A673 (cell line): ENCODE measurements at regions not wholly inside any gene's neighbourhood (a gene's known extent, or its start where the extent isn't known, plus 50 kb on each side); places are given as distances from the start of the nearest gene placed in this dataset.
"Not testable (repeated sequence)": the region's sequence is repeated elsewhere in the genome, so short reads cannot be mapped to it uniquely, and the experiment has no call there.

Experiments
- CTCF ChIP-seq: fragments of 300-800, 200-600 bp; sonication (generic); conservative IDR thresholded peaks from 2 replicates; pipeline ENCODE4 v1.5.1; 2017; ENCODE audit warnings: low read depth, mild to moderate bottlenecking, antibody characterized with exemption, low read length, moderate library complexity, mixed read lengths
- EZH2 ChIP-seq: fragments of 200-600 bp; sonication (generic); IDR thresholded peaks from 2 replicates; pipeline ENCODE4 v1.6.1; 2017; ENCODE audit warnings: borderline replicate concordance, low read depth, mild to moderate bottlenecking, mixed read lengths, antibody characterized with exemption, low read length; ENCODE audit not compliant: poor library complexity, severe bottlenecking

GRCh38 chrY:26308308-26308707, 686.4 kb downstream of the CDY1 start:
- TF ChIP-seq CTCF, EZH2: not testable (repeated sequence)
